Stimulated activated CD8-positive, alpha-beta memory T cell treated with anti-CD3 and anti-CD28 coated beads, Interleukin-12 subunit alpha, Interleukin-12 subunit beta, amount 100 ng/mL, for 4 hours (primary cell): ENCODE measurements at regions not wholly inside any gene's neighbourhood (a gene's known extent, or its start where the extent isn't known, plus 50 kb on each side); places are given as distances from the start of the nearest gene placed in this dataset.

Source experiments
- DNase-seq: peaks from one replicate; pipeline ENCODE4 v3.0.0-alpha.2; 2020; ENCODE audit warnings: low read depth

DNA sequence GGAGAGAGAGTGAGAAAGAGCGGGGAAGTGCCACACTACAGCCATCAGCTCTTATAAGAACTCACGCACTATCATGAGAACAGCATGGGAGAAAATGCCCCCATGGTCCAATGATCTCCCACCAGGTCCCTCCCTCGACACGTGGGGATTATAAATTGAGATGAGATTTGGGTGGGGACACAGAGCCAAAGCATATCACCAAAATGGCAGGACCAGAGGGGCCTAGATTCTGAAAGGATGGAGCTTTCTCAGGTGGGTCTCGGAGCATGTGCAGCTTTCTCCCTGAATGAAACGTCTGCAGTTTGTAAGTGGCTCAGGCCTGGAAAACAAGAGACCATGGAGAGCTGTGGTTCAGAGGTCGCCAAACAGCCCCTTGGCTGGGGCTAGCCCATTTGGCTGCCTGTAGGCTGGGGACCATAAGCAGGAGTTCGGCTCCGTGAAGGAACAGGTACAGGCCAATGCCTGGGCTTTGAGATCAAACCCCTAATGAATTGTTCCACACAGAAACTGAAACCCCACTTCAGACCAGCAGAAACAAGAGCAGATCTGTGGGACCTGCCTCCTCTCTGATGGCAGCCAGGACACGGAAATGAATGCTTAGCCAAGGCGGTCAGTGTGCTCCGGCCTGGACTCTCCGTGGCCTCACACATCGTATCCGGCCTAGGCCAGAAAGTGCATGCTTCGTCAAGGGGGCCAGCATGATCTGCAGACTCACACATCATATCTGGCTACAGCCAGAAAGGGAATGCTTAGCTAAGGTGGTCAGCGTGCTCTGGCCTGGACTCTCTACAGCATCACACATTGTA is 111.2 kb upstream of the TMEM18 start:
- DNase-seq, result no peak

DNA sequence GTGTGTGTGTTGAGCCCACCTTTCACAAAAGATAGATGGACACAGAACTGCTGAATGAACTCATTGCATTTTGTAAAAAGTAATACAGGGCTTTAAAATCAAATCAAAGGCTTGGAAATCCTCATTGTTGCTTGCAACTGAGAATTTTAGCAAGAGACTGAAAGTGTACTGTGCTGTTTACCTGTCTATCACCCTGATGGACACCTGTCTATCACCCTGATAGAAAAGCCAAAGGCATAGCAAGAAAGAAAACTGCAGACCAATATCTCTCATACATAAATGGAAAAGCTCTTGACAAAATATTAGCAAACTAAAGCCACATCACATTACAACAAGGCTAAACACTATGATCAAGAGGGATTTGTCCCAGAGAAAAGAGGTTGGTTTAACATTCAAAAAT is 107.5 kb upstream of the TMEM18 start:
- no peak for DNase-seq

DNA sequence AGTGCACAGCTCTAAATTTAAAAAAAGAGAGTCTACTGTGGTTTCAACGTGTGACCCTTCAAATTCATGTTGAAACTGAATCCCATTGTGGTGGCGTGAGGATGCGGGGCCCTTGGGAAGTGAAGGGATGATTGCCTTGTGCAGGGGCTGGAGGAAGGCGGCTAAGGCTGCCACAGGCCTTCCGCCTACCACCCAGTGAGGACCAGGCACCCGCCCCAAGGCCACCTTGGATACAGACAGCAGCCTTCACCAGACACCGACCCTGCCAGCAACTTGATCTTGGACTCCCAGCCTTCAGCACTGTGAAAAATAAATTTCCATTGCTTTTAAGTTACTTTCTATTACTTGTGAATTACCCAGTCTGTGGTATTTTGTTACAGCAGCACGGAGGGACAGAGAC is 103.4 kb upstream of the TMEM18 start:
- DNase-seq, result no peak

DNA sequence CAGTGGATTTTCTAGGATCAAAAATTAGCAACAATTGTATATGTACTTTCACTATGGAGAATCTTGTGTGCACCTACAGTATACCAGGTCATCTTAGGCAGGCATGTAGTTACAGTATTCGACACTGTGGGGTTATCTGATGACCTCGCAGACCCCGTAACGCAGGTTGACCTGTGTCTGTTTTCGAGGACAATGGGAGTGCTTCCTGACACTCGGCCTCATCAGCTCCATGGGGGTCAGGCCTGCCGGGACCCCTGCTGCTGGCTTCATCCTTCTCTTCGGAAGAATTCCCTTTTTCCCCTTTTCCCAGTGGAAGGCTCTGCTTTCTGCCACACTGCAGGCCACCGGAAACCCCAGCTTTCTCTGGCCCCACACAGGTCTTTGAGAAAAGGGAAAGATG is 102.8 kb upstream of the TMEM18 start:
- no peak for DNase-seq

DNA sequence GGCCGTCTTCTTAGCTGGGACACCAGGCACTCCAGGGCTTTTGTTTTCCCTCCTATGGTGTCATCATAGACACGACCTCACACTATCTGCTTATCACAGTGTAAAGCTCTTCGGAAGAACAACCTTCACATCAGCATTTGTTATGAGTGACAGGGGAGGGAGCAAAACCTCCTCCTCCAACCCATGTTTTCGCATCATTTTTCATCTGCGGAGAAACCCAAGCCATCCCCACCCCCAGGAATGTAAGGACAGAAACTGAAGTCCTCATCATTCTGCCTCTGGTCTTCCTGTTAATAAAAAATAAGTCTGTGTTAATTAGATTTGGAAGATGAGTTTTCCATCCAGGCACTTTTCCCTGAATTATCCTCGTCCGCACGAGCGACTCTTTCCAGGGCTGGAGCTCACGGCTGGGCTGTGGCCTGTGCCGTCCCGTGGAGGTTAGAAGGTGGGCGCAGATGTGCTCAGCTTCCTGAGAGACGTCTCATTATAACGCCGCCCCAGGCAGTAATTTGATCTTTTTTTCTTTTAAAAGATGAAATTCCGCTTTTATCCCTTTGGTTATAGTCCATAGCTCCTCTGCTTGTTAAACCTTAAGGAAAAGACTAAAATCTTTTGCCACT is 101.6 kb upstream of the TMEM18 start:
- no peak for DNase-seq

DNA sequence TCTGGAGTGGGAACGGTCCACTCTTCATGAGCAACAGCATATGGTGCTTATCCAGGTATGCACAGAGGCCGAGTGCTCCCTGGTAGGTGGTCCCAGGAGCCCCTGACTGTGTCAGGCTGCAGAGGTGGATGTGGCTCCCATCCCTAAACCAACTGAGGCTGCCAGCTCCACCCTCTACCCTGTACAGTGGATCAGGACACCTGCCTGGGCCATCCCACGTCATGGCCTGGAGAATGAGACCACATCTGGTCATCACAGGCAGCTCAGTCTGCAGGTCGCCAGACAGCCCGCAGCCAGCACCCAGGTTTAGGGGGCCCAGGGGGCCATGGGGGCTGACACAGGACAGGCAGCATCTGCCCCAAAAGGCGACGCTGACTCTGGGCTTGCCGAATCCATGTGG is 100.3 kb upstream of the TMEM18 start:
- DNase-seq, result no peak

DNA sequence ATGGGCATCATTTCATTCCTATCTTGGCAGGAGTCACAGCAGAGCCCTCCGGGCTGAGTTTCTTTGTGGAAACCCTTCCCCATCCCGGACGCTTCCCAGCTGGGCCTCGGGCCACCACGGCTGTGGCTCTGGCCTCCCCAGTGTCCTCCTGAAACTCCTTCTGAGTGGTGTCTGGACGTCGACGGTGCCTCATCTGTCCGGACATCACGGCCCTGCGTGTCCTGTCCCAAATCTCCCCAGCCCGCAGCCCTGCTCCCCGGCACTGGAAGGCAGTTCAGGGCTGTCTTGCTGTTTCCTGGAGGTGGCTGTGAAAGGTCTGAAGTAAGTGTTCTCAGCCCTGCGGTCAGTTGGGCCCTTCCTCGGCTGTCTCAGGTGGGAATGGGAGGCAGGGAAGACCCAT is 99.8 kb upstream of the TMEM18 start:
- no peak for DNase-seq

DNA sequence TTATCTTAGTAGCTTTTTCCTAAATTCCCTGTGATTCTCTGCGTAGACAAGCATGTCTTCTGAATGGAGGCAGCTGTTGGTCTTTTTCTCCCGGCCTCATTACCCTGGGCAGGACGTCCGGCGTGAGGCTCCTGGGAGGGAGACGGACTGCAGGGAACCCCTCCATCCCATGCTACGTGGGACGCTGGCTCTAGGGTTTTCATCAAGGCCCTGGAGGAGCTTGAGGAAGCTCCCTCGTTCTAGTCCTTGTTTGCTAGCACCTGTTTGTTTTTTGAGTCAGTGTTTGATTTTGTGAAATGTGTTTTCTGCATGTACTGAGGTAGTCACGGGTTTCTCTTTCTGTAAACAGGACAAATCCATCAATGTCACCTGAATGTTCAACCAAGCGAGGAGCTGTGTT is 99.3 kb upstream of the TMEM18 start:
- DNase-seq, result no peak

DNA sequence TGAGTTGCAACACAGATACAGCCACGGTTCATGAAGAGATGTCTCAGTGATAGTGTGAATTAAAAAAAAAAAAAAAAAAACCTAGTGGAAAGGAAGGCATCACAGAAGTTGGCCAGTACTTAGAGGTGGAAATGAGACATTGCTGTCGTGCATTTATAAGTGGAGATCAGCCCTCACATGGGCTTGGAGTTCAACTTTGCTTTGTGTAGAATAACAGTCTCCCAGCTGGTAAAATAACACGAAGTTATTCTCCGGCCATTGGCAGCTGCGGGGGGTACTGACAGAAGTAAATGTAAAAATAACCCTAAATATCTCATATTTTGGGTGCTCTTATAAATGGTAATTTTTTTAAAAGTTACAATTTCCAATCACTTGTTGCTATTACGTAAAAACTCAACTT is 98.8 kb upstream of the TMEM18 start:
- DNase-seq, result no peak

DNA sequence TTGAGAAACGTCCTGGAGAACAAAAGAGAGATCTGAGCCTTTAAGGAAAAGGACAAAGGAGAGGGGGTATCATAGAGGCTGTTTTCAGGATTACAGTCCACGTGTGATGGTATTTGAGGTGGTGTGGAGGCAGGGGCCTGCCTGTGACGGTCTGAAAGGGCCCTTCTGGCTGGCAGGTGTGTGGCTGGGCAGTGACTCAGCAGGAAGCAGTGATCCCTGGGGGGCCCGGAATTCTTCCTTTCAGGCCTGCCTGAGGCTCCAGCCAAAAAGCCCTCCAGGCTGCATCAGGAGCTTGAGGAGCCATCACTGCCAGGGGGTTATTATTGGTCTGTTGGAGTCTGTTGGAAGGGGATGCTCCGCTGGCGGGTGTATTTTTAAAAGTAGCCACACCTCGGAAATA is 97.2 kb upstream of the TMEM18 start:
- DNase-seq, result no peak

DNA sequence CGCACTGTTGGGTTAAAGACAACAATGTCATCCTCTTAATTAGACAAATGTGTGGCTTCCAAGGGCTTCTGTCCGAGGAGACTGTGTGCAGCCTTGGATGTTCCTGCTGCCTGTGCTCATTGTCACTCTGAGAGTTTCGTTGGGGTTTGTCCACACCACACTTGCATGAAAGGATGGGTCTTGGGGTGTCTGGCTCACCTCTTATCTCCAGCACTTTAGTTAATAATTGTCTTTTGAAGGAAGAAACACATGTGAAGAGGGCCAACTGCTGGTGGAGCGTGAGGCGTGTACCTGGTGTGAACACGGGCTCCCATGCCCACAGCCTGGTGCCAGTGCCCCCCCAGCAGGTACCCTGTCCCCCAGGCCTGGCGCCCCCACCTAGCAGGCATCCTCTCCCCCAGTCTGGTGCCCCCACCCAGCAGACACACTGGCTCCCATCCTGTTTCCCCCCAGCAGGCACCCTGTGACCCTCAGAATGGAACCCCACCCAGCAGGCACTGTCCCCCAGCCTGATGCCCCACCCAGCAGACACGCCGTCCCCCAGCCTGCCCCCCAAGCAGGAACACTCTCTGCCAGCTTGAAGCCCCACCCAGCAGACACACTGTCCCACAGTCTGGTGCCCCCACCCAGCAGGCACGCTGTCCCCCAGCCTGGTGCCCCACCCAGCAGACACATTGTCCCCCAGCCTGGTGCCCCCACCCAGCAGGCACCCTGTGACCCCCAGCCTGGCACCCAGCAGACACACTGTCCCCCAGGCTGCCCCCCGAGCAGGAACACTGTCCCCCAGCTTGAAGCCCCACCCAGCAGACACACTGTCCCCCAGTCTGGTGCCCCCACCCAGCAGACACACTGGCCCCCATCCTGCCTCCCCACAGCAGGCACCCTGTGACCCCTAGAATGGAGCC is 96.3 kb upstream of the TMEM18 start:
- no peak for DNase-seq

DNA sequence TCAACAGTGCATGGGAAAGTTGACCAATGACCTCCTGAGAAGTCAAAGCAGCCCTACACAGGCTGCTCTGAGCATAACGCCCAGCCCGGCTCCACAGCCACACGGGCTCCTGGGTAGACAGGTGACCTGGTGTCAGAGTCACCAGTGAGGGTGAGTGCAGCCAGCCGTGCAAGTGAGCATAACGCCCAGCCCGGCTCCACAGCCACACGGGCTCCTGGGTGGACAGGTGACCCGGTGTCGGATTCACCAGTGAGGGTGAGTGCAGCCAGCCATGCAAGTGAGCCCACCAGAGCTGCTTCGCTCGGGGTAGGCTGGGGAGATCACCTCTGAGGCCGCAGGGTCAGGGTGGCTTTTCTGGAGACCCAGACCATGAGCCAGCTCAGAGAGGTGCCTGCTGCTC is 94.3 kb upstream of the TMEM18 start:
- DNase-seq, result no peak

DNA sequence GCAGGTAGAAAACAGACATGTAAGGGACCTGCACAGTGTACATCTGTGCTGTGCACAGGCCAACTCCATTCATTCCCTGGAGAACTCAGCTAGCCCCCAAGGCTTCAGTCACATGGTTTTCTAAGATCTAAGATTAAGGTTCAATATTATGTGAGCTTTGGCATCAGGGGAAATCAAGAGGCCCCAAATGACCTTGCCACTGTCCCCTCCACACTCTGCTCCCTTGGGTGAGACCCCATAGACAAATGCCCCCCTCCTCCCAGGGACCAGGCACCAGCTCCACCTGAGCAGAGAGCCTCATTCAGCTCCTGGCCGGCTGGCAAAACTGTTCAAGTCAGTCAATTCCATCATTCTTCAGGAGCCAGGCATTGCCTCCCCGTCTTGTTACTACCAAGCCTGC is 93.6 kb upstream of the TMEM18 start:
- no peak for DNase-seq

DNA sequence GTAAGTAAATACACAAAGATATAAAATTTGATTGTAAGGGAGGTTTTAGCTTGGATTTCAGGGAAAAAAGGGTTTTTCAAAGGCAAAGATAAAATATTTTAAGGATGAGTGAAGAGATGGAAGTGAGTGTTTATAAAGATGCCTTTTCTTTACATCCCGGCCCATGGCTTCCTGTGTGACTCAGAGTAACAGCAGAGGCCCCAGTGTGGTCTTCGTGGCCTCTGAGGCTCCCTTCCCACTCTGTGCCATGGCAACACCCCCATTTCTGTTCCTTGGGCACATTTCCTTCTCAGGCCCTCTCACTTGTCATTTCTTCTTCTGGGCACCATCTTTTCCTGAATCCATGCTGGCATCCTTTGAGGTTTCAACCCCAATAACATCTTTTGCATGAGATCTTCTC is 92.6 kb upstream of the TMEM18 start:
- no peak for DNase-seq

DNA sequence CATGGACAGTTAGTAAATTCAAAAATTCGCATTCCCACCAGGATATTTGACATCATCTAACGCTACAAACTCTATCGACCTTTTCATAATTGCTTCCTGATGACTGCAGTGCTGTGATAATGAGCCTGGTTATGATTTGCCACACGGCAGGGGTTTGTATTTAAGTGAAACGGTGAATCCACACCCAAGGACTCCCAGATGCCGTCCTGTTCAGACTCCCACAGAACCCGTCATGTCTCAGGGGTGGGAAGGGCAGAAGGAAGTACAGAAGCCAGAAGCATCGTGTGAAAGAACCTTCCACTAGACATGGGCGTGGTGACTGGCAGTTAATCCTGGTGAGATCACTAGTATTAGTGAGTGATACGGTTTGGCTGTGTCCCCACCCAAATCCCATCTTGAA is 91.2 kb upstream of the TMEM18 start:
- no peak for DNase-seq

DNA sequence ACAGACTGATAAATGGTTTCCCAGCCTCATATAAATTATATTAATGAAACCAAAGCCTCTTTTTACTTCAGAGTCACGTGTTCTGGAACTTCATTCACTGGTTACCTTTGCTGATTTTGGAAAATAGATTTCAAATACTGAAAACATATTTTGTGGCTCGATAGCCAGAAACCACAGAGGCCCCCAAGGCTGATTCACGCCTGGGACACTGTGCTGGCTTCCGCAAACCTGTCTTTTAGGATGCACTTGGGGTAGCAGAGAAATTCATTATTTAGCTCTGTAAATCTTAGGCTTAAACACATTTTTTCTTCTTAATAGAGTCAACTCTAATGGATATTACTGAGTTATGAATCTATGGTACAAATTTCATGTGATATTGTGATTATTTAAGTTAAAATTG is 90.7 kb upstream of the TMEM18 start:
- no peak for DNase-seq

DNA sequence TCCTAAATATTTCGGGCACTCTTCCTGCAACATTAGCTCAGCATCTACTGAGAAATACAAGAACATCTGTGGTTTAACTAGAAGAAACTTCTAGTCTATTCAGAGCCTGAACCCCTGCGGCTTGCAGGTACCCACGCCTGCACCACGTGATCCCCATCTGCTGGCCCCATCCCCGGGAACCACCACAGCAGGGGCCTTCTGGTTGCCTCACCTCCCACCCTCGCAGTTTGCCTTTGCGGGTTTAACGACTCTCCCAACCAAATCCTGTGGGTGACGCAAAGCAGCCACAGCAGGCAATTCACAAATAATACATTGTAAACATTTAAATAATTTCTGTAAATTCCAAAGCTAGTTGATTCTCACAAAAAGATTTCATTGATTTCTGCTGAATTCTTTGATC is 90.2 kb upstream of the TMEM18 start:
- peak; percentile 24 for DNase-seq

DNA sequence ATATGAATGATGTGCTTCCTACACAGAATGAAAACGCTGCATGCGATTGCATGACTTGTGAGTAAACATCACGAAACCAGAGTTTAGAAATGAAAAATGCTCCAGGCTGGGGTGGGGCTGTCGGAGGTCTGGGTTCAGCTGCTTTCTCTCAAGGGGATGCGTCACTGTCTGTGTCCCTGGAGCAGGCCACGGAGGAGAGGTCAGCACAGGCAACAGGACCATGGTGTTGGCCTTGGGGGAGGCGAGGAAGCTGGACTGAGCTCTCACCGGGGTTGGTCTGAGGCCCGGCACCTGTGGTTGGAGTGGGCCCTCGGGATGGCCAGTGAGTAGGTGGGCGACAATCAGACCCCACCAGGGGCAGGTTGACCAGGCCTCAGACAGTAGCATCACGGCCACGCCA is 89.0 kb upstream of the TMEM18 start:
- no peak for DNase-seq

DNA sequence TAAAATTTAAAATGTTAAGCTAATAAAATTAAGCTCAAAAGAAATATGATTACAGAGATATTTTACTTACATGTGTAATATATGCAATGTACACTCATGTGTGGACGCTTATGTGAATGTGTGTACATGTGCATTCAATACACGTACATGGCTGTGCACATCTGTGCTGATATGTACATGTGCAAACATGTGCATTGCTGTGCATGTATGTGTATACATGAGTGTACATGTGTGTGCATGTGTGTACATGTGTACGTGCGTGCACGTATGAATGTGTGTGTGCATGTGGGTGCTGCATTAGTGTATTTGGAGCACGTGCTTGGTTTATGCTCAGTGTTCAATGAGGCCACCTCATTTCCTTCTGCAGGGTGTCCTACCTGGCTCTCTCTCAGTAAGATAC is 88.2 kb upstream of the TMEM18 start:
- no peak for DNase-seq

DNA sequence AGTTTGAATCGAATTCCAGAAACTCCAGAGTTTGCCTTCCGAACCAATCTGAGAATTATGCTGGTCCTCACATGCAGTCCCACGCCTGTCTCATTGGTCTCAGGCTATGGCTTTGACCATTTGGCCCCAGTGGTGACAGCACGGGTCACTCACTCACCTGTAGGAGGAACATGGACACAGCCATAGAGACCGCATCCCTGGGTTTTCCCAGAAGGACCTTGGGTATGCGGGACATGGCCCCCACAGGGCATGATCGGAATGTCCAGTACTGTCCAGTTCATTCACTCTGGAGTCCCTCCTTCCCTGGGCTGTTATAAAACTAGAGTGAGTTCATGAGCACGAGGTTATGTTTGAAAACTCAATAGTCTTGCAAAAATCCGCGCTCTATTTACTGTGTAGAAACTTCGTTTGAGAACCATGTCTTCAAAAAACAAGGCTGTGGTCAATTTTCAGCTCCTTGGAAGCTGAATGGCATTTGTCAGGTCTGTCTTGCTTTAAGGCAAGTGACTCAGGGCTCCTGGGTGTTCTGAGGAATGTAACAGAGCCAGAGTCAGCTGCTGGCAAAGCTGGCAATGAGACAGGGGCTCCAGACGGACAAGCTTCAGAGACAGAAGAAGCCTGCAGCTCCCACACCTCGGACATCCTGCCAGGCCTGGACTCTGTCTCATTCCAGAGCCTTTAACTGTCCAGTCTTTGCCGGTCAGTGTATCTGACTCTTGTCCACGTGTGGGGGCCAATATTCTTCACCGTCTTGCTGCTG is 86.7 kb upstream of the TMEM18 start:
- no peak for DNase-seq

DNA sequence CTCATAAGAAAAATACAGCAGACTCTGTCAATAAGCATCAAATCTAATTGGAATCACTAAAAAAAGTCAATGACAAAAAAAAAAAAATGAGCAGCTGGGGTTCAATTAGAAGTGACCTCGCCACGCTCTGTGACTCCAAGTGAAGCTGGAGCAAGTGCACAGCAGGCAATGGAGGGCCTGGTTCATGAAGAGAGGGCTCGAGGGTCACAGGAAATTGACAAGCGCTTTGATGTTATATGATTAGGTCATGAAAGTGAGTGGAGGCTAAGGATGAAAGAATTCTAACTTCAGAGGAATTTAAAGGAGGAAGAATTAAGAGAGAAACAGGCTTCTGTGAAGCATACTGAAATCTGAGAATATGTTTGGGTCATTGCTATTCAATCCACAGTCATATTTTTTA is 85.4 kb upstream of the TMEM18 start:
- no peak for DNase-seq

DNA sequence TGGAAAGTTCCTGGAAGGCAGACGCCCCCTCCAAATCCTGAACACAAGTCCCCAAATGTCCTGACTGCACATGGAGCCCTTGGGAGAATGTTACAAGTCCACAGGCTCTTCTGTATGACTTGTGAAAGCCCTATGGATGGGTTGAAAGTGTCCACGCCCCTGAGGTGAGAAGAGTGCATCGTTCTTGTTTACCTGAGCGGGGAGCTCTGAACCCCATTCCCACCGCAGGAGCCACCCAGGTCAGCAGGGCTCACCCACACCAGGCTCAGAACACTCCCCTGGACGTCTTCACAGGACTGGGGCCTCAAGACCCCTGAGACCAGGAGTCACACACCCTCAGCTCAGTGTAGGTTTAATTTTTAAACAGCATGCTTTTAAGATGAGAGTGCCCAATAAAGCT is 84.2 kb upstream of the TMEM18 start:
- DNase-seq, result no peak
